GM10266 (cell line): ENCODE measurements at regions not wholly inside any gene's neighbourhood (a gene's known extent, or its start where the extent isn't known, plus 50 kb on each side); places are given as distances from the start of the nearest gene placed in this dataset.

Experiments
- DNase-seq: peaks from one replicate; pipeline ENCODE4 v3.0.0; 2012; ENCODE audit errors: extremely low spot score
- TF ChIP-seq, protein P1 (sequence below): IDR thresholded peaks from 2 replicates; pipeline ENCODE4 v1.5.1; 2012; ENCODE audit warnings: mild to moderate bottlenecking, low read depth; ENCODE audit not compliant: control insufficient read depth, insufficient read depth; ENCODE audit errors: missing control alignments

DNA sequence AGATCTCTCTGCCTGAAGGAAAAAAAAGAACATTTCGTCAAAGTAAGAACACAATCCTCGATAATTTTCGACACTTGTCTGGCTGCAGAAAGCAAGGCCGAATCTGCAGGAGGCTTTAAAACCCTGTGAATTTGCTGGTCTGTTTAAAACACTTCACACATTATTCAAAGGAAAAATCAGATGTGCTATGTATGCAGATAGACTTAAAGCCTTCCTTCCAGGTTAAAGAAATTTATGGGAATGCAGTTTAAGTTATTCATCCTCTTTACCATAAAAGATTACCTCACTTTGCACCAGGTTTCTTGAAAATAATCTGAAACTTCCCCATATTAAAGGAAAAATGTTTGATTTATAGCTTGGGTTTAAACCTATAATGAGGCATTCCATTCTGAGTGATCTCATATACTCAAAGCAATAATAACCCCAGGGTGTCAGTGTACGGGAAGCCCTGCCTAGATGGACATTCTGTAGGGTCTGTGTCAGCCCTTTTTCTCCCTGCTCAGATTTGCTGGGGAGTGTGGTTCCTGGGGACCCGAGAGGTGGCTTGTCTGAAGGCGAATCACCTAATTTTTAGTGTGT lies 323.5 kb upstream of the SLC24A2 start:
- TF ChIP-seq, protein P1, sequence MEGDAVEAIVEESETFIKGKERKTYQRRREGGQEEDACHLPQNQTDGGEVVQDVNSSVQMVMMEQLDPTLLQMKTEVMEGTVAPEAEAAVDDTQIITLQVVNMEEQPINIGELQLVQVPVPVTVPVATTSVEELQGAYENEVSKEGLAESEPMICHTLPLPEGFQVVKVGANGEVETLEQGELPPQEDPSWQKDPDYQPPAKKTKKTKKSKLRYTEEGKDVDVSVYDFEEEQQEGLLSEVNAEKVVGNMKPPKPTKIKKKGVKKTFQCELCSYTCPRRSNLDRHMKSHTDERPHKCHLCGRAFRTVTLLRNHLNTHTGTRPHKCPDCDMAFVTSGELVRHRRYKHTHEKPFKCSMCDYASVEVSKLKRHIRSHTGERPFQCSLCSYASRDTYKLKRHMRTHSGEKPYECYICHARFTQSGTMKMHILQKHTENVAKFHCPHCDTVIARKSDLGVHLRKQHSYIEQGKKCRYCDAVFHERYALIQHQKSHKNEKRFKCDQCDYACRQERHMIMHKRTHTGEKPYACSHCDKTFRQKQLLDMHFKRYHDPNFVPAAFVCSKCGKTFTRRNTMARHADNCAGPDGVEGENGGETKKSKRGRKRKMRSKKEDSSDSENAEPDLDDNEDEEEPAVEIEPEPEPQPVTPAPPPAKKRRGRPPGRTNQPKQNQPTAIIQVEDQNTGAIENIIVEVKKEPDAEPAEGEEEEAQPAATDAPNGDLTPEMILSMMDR = no peak
- no peak for DNase-seq

DNA sequence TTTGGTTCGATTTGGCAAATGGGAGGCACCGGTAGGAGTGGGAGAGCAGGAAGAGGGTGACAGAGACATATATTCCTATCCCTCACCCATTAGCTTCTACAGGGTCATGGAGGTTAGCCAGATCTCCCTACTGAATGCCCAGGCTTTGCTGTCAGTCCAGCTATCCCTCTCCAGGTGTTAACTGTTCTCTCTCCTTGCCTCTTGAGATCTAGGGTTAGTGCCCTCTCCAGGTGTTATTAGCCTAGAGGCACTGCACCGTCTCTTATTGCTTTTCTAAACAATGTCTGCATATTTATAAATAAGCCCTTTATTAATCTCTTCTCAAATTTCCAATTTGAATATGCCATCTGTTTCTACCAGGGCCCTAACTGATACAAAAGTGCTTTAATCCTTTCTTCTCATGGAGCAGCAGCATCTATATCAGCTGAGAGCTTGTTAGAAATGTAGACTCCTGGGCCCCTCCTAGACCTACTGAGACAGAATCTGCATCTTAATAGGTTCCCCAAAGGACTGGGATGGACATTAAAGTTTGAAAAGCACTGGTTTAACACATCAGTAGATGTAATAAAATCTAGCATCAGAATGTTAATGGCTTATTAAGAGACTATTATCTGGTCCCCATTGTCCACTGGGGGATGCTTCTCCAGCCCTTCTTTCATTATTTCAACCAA lies 322.5 kb upstream of the SLC24A2 start:
- TF ChIP-seq, protein P1 = no peak
- DNase-seq = no peak

DNA sequence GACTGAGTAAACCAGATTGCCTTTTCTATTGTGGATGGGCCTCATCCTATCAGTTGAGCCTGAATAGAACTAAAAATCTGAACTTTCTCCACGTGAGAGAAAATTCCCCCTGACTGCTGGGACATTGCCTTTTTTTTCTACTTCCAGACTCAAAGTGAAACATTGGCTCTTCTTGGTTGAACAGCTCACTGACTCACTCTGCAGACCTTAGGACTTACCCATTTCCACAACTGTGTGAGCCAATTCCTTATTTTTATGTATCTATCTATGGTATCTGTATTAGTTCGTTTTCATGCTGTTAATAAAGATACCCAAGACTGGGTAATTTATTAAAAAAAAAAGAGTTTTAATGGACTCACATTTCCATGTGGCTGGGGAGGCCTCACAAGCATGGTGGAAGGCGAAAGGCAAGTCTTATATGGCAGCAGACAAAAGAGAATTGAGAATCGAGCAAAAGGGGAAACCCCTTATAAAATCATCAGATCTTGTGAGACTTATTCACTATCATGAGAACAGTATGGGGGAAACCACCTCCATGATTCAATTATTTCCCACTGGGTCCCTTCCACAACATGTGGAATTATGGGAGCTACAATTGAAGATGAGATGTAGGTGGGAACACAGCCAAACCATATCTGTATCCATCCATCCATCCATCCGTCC lies 306.7 kb upstream of the SLC24A2 start:
- no peak for DNase-seq
- TF ChIP-seq, protein P1 = no peak

DNA sequence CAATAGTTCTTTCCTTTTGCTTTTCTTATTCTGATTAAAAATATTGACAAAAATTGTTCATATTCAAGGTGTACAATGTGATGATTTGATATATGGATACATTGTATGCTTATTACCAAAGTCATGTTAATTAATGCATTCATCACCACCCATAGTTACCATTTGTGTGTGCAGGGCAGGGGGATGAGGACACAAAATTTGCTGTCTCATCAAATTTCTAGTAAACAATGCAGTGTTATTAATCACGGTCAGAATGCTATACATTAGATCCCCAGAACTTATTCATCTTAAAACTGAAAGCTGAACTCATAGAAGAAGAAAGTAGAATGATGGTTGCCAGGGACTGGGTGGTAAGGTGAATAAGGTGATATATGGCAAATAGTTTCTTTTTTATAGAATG lies 303.7 kb upstream of the SLC24A2 start:
- no peak for DNase-seq
- TF ChIP-seq, protein P1 = no peak

DNA sequence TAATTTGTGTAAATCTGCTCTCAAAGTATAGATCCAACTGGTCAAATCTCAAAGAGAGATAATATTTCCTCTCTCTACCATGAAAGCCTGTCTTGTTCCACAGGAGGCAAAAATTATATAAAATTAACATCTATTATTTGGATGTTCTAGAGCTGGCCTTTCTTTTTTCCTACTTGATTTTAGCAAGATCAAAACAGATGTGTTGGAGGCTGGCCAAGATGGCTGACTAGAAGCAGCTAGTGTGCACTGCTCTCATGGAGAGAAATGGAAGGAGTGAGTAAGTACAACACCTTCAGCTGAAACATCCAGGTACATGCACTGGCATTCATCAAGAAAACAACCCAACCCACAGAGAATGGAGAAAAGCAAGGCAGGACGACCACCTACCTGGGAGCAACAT lies 298.6 kb upstream of the SLC24A2 start:
- TF ChIP-seq, protein P1 = no peak
- no peak for DNase-seq

DNA sequence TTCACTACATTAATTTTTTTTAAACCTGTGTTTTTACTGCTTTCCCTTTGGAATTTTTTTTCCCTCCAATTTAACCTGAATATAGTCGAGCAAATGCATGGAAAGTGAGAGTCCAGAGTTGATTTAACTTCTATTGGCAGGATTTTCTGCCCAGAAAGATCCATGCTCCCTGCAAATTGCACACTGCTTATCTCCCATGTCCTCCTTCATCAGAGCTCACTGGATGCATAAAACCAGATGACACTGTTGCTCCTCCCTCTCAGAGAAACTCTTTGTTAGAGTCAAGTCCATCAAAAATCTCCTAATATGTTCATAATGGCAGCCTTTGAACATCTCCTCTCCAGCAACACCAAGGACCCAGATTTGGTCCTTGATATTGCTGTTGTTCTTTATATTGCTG lies 297.0 kb upstream of the SLC24A2 start:
- no peak for DNase-seq
- TF ChIP-seq, protein P1 = no peak

DNA sequence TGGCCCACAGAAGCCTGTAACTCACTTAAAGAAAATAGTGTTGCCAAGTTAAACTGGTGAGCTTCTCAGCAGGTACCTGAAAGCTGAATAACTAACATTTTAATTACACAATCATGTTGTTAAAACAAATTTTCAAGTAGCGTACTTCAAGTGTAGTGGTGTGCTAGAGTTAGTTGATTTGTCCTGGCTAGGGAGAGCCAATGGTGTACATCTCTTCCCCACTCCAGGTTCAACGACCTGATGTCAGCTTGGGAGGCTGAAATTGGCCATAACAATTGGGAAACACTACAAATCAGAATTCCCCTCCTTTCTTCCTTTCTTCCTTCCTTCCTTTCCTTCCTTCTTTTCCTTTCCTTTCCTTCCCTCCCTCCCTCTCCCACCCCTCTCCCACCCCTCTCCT lies 295.3 kb upstream of the SLC24A2 start:
- TF ChIP-seq, protein P1 = no peak
- no peak for DNase-seq
